HepG2 (cell line): ENCODE measurements at regions not wholly inside any gene's neighbourhood (a gene's known extent, or its start where the extent isn't known, plus 50 kb on each side); places are given as distances from the start of the nearest gene placed in this dataset.

Experiments used
- ATAC-seq: fragments of 200-7000 bp; cut with Tn5 transposase; 3 replicates; pipeline ENCODE4 v1.9.1; 2020; ENCODE audit warnings: mild to moderate bottlenecking, moderate library complexity
- BruUV-seq: library from RNA; stranded (reverse); fragments of 400-500 nt; replicated peaks from 2 replicates; lab custom pipeline; 2021; lab: Mats Ljungman, UMichigan
- CTCF ChIA-PET: fragments of 300-600 bp; formaldehyde crosslinking; extraction: SDS; loops from one replicate; lab custom pipeline; 2021; ENCODE audit warnings: low total read pairs, inconsistent platforms, low intra/inter-chr PET ratio; lab: Yijun Ruan, JAX
- POLR2A ChIA-PET: fragments of 350-600 bp; sonication (Branson Sonifier 250); formaldehyde crosslinking; loops from one replicate; lab custom pipeline; 2020; ENCODE audit warnings: antibody characterized with exemption, inconsistent platforms; lab: Yijun Ruan, JAX
- DNase-seq: peaks from one replicate; pipeline ENCODE4 v3.0.0-alpha.2; 2015; ENCODE audit warnings: low spot score
- FAIRE-seq: peaks from 3 replicates; lab custom pipeline; 2011; peaks lifted over from hg19 to GRCh38; lab: Jason Lieb, UNC
- H2AFZ ChIP-seq: one replicate; pipeline ENCODE4 v1.6.1; 2011; ENCODE audit warnings: low read length, inconsistent platforms
- H3K27ac ChIP-seq: fragments of 300-600 bp; 3 replicates; pipeline ENCODE4 v1.8.0; 2011; ENCODE audit warnings: mixed run types, mild to moderate bottlenecking, mixed read lengths, low read length, inconsistent platforms; ENCODE audit not compliant: insufficient read depth; ENCODE audit errors: extremely low read length
- H3K27me3 ChIP-seq, 2 experiments: fragments of 200-600 bp in 1 of 2; 2 replicates in 1 of 2; 3 replicates in 1 of 2; pipeline versions ENCODE4 v1.6.0 to v1.8.0; 2011; ENCODE audit warnings: low read length in 2 of 2, mild to moderate bottlenecking in 2 of 2, moderate library complexity in 2 of 2, inconsistent platforms in 1 of 2; ENCODE audit not compliant: insufficient read depth in 2 of 2, control insufficient read depth in 1 of 2
- H3K36me3 ChIP-seq, 2 experiments: fragments of 200-600 bp in 1 of 2; replicated peaks in 1 of 2; 2 replicates in 1 of 2; 3 replicates in 1 of 2; pipeline versions ENCODE4 v1.5.1 to v1.8.0; 2011; ENCODE audit warnings: low read length in 2 of 2, inconsistent platforms in 1 of 2; ENCODE audit not compliant: insufficient read depth in 2 of 2, control insufficient read depth in 1 of 2
- H3K4me1 ChIP-seq: 2 replicates; pipeline ENCODE4 v1.5.1; 2012; ENCODE audit warnings: low read length, inconsistent platforms; ENCODE audit not compliant: insufficient read depth
- H3K4me2 ChIP-seq: 2 replicates; pipeline ENCODE4 v1.6.0; 2011; ENCODE audit warnings: low read depth, low read length, inconsistent platforms
- H3K4me3 ChIP-seq, 3 experiments: fragments of 200-600 bp in 1 of 3; sonication (generic), shearing (Covaris generic) in 1 of 3; replicated peaks in 1 of 3; 2 replicates each; pipeline ENCODE4 v1.5.1; 2011 to 2016; ENCODE audit warnings: low read length in 3 of 3, inconsistent platforms in 2 of 3, low read depth in 2 of 3, mild to moderate bottlenecking in 2 of 3, control low read depth in 1 of 3, mixed read lengths in 1 of 3; ENCODE audit not compliant: insufficient read depth in 1 of 3
- H3K79me2 ChIP-seq: one replicate; pipeline ENCODE4 v1.6.1; 2011; ENCODE audit warnings: low read length, inconsistent platforms; ENCODE audit not compliant: insufficient read depth
- H3K9ac ChIP-seq: 2 replicates; pipeline ENCODE4 v1.6.0; 2011; ENCODE audit warnings: mild to moderate bottlenecking, low read depth, low read length, inconsistent platforms; ENCODE audit not compliant: insufficient read depth
- H3K9me3 ChIP-seq: 2 replicates; pipeline ENCODE4 v1.5.1; 2012; ENCODE audit warnings: mild to moderate bottlenecking, low read length
- H4K20me1 ChIP-seq: 2 replicates; pipeline ENCODE4 v1.6.0; 2011; ENCODE audit warnings: inconsistent platforms, mild to moderate bottlenecking, low read length, moderate library complexity; ENCODE audit not compliant: insufficient read depth
- CHD4 ChIP-seq: fragments of 200-600 bp; sonication (generic); IDR thresholded peaks from 2 replicates; pipeline ENCODE4 v1.7.0; 2017; ENCODE audit warnings: mild to moderate bottlenecking, low read length, borderline replicate concordance
- PCBP2 ChIP-seq: fragments of 200-400 bp; formaldehyde crosslinking; optimal IDR thresholded peaks from 2 replicates; pipeline ENCODE3; 2018; ENCODE audit warnings: low read length, low read depth; ENCODE audit not compliant: poor library complexity, severe bottlenecking
- RBFOX2 ChIP-seq: fragments of 200-400 bp; formaldehyde crosslinking; IDR thresholded peaks from 2 replicates; pipeline ENCODE4 v1.6.1; 2017; ENCODE audit warnings: low read depth, mild to moderate bottlenecking, low read length
- SRF ChIP-seq: IDR thresholded peaks from 2 replicates; pipeline ENCODE4 v1.6.1; 2011; ENCODE audit warnings: mild to moderate bottlenecking, low read depth, low read length, moderate library complexity
- SRSF9 ChIP-seq: fragments of 200-400 bp; formaldehyde crosslinking; IDR thresholded peaks from 2 replicates; pipeline ENCODE4 v1.6.1; 2018; ENCODE audit warnings: borderline replicate concordance, mild to moderate bottlenecking, low read depth, low read length; ENCODE audit not compliant: insufficient read depth, poor library complexity, severe bottlenecking
- TEAD3 ChIP-seq: optimal IDR thresholded peaks from 2 replicates; pipeline ENCODE3; 2016; ENCODE audit warnings: borderline replicate concordance
- WGBS: methylation state at CpG from one replicate; pipeline ENCODE4 v1.1.6; 2017; ENCODE audit warnings: low lambda C conversion rate; 5-methylcytosine and 5-hydroxymethylcytosine counted together
- in situ Hi-C: cut with HindIII; loops from 2 replicates; pipeline ENCODE4 v1.10.0; 2017; ENCODE audit warnings: low pct_unique_long_range_greater_than_20kb; ENCODE audit not compliant: extremely low pct_ligation_motif_present
- intact Hi-C: fragments of 100-400 bp; cut with micrococcal nuclease; formaldehyde crosslinking; loops from one replicate; pipeline ENCODE4 v1.10.0; 2022; ENCODE audit not compliant: unreplicated experiment
- TF ChIP-seq, protein P1 (sequence below): sonication (generic); formaldehyde crosslinking; IDR thresholded peaks from 2 replicates; pipeline ENCODE4 v1.8.1; 2022; ENCODE audit warnings: mild to moderate bottlenecking, missing genetic modification reagents
- TF ChIP-seq, protein P2 (sequence below), 2 experiments: sonication (generic) in 1 of 2; formaldehyde crosslinking in 1 of 2; IDR thresholded peaks; 2 replicates each; pipeline versions ENCODE4 v1.4.0 to v1.6.1; 2016 to 2020; ENCODE audit warnings: borderline replicate concordance in 1 of 2, low read depth in 1 of 2, mild to moderate bottlenecking in 1 of 2, missing genetic modification reagents in 1 of 2

DNA sequence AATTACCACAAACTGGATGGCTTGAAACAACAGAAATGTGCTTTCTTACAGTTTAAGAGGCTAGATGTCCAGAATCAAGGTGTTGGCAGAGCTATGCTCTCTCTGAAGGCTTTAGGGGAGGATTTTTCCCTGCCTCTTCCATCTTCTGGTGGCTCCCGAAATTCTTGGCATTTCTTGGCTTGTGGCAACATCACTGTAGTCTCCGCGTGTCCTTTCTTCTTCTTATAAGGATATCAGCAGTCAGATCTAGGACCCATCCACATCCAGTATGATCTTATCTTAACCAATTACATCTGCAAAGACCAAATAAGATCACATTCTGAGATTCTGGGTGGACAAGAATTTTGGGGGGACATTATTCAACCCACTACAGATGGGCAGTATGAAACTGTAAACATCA, 119.2 kb upstream of the PMFBP1 start:
- BruUV-seq = no TSS peak
- H2AFZ ChIP-seq = no peak overlapping the region
- H3K36me3 ChIP-seq = peaks cover 0 to 2% of the 10 kb centered on the region in 2 experiments; a peak in 2 of 5 replicates
- no peaks in the 10 kb centered on the region for H4K20me1 ChIP-seq
- peaks cover 10% of the 10 kb centered on the region; the same call in 1 of the 2 replicates for H3K4me1 ChIP-seq
- no peak for DNase-seq
- intact Hi-C loops (no loop called here), in situ Hi-C loops (no loop called here)
- no peak overlapping the region for H3K4me3 ChIP-seq
- H3K4me2 ChIP-seq = no peak overlapping the region
- no peaks in the 10 kb centered on the region for H3K79me2 ChIP-seq
- ChIA-PET POLR2A (no interaction called here), CTCF (no interaction called here)
- ATAC-seq = no peak
- H3K9ac ChIP-seq = no peak overlapping the region
- no peak overlapping the region for H3K27ac ChIP-seq
- FAIRE-seq = no peak
- H3K9me3 ChIP-seq = no peaks in the 10 kb centered on the region
- TF ChIP-seq SRSF9 = no peak
- TF ChIP-seq, protein P1, sequence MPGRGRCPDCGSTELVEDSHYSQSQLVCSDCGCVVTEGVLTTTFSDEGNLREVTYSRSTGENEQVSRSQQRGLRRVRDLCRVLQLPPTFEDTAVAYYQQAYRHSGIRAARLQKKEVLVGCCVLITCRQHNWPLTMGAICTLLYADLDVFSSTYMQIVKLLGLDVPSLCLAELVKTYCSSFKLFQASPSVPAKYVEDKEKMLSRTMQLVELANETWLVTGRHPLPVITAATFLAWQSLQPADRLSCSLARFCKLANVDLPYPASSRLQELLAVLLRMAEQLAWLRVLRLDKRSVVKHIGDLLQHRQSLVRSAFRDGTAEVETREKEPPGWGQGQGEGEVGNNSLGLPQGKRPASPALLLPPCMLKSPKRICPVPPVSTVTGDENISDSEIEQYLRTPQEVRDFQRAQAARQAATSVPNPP = no peak
- no peak for TF ChIP-seq TEAD3 (CRISPR knock-in tag)
- no peak for TF ChIP-seq RBFOX2
- no peak for TF ChIP-seq PCBP2
- TF ChIP-seq SRF = no peak
- TF ChIP-seq, protein P2, sequence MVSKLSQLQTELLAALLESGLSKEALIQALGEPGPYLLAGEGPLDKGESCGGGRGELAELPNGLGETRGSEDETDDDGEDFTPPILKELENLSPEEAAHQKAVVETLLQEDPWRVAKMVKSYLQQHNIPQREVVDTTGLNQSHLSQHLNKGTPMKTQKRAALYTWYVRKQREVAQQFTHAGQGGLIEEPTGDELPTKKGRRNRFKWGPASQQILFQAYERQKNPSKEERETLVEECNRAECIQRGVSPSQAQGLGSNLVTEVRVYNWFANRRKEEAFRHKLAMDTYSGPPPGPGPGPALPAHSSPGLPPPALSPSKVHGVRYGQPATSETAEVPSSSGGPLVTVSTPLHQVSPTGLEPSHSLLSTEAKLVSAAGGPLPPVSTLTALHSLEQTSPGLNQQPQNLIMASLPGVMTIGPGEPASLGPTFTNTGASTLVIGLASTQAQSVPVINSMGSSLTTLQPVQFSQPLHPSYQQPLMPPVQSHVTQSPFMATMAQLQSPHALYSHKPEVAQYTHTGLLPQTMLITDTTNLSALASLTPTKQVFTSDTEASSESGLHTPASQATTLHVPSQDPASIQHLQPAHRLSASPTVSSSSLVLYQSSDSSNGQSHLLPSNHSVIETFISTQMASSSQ (IDR thresholded peaks at IDR 0.05; ENCODE audit: low read depth) = no peak
- TF ChIP-seq, protein P2 (CRISPR knock-in tag; IDR thresholded peaks at IDR 0.05; ENCODE audit: borderline replicate concordance) = no peak
- no peak for TF ChIP-seq CHD4
- WGBS = 90% methylated on average over 3 of the region's 3 CpGs
- no peaks in the 10 kb centered on the region for H3K27me3 ChIP-seq
